ENCODE measurements at regions not wholly inside any gene's neighbourhood (a gene's known extent, or its start where the extent isn't known, plus 50 kb on each side); places are given as distances from the start of the nearest gene placed in this dataset.

- Histone ChIP-seq H2AFZ (ENCODE audit: low read depth, low read length) (no peak overlapping the region), H3K9ac (ENCODE audit: low read length) (no peak overlapping the region), H4K20me1 (ENCODE audit: insufficient read depth) (no peaks in the 10 kb centered on the region), H3K4me2 (ENCODE audit: low read length) (no peak overlapping the region), H3F3A (ENCODE audit: insufficient read depth, low read length, poor library complexity, severe bottlenecking) (no peaks in the 10 kb centered on the region), H3K27me3 (ENCODE audit: insufficient read depth, low read depth, low read length) (no peaks in the 10 kb centered on the region), H3K36me3 (ENCODE audit: insufficient read depth, low read length) (no peaks in the 10 kb centered on the region), H3K9me3 (ENCODE audit: low read length) (no peaks in the 10 kb centered on the region), H3K9me2 (ENCODE audit: insufficient read depth, low read length) (no peaks in the 10 kb centered on the region), H3K79me2 (replicated peaks; ENCODE audit: insufficient read depth, low read length) (no peaks in the 10 kb centered on the region), H3K27ac (ENCODE audit: low read length) (no peak overlapping the region), H3K4me3 (ENCODE audit: low read length) (no peak overlapping the region)
- no peak for TF ChIP-seq TAF1 (IDR thresholded peaks at IDR 0.05; ENCODE audit: low read depth)
- TF ChIP-seq RAD21 (conservative IDR thresholded peaks at IDR 0.05), result no peak
- TF ChIP-seq EZH2 (IDR thresholded peaks at IDR 0.05; ENCODE audit: borderline replicate concordance, insufficient read depth, low read length, poor library complexity, severe bottlenecking), result no peak
- no peak for TF ChIP-seq SMC3 (conservative IDR thresholded peaks at IDR 0.05; ENCODE audit: poor library complexity)
- no peak for TF ChIP-seq EP300 (conservative IDR thresholded peaks at IDR 0.05; ENCODE audit: poor library complexity, severe bottlenecking)
- TF ChIP-seq POLR2AphosphoS5 (IDR thresholded peaks at IDR 0.05), result no peak
Measured at GRCh38 chr9:89822996-89823395, 218.2 kb downstream of the GADD45G start.

DNA sequence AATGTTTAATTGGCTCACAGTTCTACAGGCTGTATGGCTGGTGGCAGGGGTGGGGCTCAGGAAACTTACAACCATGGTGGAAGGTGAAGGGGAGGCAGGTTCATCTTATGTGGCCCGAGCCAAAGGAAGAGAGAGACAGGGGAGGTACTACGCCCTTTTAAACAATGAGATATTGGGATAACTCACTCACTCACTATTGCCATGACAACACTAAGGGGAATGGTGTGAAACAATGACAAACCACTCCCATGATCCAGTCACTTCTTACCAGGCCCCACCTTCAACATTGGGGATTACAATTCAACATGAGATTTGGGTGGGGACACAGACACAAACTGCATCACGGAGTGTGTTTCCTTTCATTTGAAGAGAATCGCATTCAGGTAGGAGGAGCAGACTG lies 220.9 kb downstream of the GADD45G start:
- Histone ChIP-seq H3F3A (ENCODE audit: insufficient read depth, low read length, poor library complexity, severe bottlenecking) (no peaks in the 10 kb centered on the region), H3K9ac (ENCODE audit: low read length) (no peak overlapping the region), H3K27ac (ENCODE audit: low read length) (no peak overlapping the region), H3K36me3 (ENCODE audit: insufficient read depth, low read length) (no peaks in the 10 kb centered on the region), H4K20me1 (ENCODE audit: insufficient read depth) (no peaks in the 10 kb centered on the region), H3K79me2 (replicated peaks; ENCODE audit: insufficient read depth, low read length) (no peaks in the 10 kb centered on the region), H3K9me3 (ENCODE audit: low read length) (peaks cover 5% of the 10 kb centered on the region), H3K27me3 (ENCODE audit: insufficient read depth, low read depth, low read length) (no peaks in the 10 kb centered on the region), H2AFZ (ENCODE audit: low read depth, low read length) (no peak overlapping the region), H3K4me2 (ENCODE audit: low read length) (no peak overlapping the region), H3K9me2 (ENCODE audit: insufficient read depth, low read length) (no peaks in the 10 kb centered on the region), H3K4me3 (ENCODE audit: low read length) (no peak overlapping the region)
- TF ChIP-seq SMC3 (conservative IDR thresholded peaks at IDR 0.05; ENCODE audit: poor library complexity) (no peak), EP300 (conservative IDR thresholded peaks at IDR 0.05; ENCODE audit: poor library complexity, severe bottlenecking) (no peak), POLR2AphosphoS5 (IDR thresholded peaks at IDR 0.05) (no peak), MXI1 (conservative IDR thresholded peaks at IDR 0.05; ENCODE audit: poor library complexity, severe bottlenecking) (no peak), RAD21 (conservative IDR thresholded peaks at IDR 0.05) (no peak), TAF1 (IDR thresholded peaks at IDR 0.05; ENCODE audit: low read depth) (no peak), EZH2 (IDR thresholded peaks at IDR 0.05; ENCODE audit: borderline replicate concordance, insufficient read depth, low read length, poor library complexity, severe bottlenecking) (no peak)
- TF ChIP-seq, protein P1, sequence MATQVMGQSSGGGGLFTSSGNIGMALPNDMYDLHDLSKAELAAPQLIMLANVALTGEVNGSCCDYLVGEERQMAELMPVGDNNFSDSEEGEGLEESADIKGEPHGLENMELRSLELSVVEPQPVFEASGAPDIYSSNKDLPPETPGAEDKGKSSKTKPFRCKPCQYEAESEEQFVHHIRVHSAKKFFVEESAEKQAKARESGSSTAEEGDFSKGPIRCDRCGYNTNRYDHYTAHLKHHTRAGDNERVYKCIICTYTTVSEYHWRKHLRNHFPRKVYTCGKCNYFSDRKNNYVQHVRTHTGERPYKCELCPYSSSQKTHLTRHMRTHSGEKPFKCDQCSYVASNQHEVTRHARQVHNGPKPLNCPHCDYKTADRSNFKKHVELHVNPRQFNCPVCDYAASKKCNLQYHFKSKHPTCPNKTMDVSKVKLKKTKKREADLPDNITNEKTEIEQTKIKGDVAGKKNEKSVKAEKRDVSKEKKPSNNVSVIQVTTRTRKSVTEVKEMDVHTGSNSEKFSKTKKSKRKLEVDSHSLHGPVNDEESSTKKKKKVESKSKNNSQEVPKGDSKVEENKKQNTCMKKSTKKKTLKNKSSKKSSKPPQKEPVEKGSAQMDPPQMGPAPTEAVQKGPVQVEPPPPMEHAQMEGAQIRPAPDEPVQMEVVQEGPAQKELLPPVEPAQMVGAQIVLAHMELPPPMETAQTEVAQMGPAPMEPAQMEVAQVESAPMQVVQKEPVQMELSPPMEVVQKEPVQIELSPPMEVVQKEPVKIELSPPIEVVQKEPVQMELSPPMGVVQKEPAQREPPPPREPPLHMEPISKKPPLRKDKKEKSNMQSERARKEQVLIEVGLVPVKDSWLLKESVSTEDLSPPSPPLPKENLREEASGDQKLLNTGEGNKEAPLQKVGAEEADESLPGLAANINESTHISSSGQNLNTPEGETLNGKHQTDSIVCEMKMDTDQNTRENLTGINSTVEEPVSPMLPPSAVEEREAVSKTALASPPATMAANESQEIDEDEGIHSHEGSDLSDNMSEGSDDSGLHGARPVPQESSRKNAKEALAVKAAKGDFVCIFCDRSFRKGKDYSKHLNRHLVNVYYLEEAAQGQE (IDR thresholded peaks at IDR 0.05; ENCODE audit: borderline replicate concordance), result no peak
- TF ChIP-seq, protein P2, sequence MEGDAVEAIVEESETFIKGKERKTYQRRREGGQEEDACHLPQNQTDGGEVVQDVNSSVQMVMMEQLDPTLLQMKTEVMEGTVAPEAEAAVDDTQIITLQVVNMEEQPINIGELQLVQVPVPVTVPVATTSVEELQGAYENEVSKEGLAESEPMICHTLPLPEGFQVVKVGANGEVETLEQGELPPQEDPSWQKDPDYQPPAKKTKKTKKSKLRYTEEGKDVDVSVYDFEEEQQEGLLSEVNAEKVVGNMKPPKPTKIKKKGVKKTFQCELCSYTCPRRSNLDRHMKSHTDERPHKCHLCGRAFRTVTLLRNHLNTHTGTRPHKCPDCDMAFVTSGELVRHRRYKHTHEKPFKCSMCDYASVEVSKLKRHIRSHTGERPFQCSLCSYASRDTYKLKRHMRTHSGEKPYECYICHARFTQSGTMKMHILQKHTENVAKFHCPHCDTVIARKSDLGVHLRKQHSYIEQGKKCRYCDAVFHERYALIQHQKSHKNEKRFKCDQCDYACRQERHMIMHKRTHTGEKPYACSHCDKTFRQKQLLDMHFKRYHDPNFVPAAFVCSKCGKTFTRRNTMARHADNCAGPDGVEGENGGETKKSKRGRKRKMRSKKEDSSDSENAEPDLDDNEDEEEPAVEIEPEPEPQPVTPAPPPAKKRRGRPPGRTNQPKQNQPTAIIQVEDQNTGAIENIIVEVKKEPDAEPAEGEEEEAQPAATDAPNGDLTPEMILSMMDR (IDR thresholded peaks at IDR 0.05; ENCODE audit: poor library complexity, severe bottlenecking), result no peak
